ENCODE measurements at regions not wholly inside any gene's neighbourhood (a gene's known extent, or its start where the extent isn't known, plus 50 kb on each side); places are given as distances from the start of the nearest gene placed in this dataset.

GRCh38 chr2:21438949-21439348 is 315.2 kb downstream of the TDRD15 start:
- DNase-seq (ENCODE audit: low read depth), result no peak

- DNase-seq (ENCODE audit: low read depth), result no peak
Observed at GRCh38 chr2:21441442-21441841, 317.7 kb downstream of the TDRD15 start.

GRCh38 chr2:21443494-21444105 is 319.8 kb downstream of the TDRD15 start:
- no peak for DNase-seq (ENCODE audit: low read depth)

- no peak for DNase-seq (ENCODE audit: low read depth)
Observed at GRCh38 chr2:21449881-21450280, 326.1 kb downstream of the TDRD15 start.

GRCh38 chr2:21451403-21451802 is 327.6 kb downstream of the TDRD15 start:
- DNase-seq (ENCODE audit: low read depth), result no peak

GRCh38 chr2:21452263-21452662 is 328.5 kb downstream of the TDRD15 start:
- no peak for DNase-seq (ENCODE audit: low read depth)

- DNase-seq (ENCODE audit: low read depth), result no peak
Observed at GRCh38 chr2:21452678-21453077, 328.9 kb downstream of the TDRD15 start.

- no peak for DNase-seq (ENCODE audit: low read depth)
Observed at GRCh38 chr2:21453723-21454450, 330.1 kb downstream of the TDRD15 start.

GRCh38 chr2:21454839-21455238 is 331.1 kb downstream of the TDRD15 start:
- DNase-seq (ENCODE audit: low read depth), result no peak

GRCh38 chr2:21461754-21462240 is 338.0 kb downstream of the TDRD15 start:
- DNase-seq (ENCODE audit: low read depth), result no peak

- DNase-seq (ENCODE audit: low read depth), result no peak
Observed at GRCh38 chr2:21466341-21466927, 342.7 kb downstream of the TDRD15 start.

- no peak for DNase-seq (ENCODE audit: low read depth)
Observed at GRCh38 chr2:21467280-21467818, 343.6 kb downstream of the TDRD15 start.

- no peak for DNase-seq (ENCODE audit: low read depth)
Observed at GRCh38 chr2:21467910-21468309, 344.1 kb downstream of the TDRD15 start.

GRCh38 chr2:21468624-21469023 is 344.9 kb downstream of the TDRD15 start:
- no peak for DNase-seq (ENCODE audit: low read depth)

- DNase-seq (ENCODE audit: low read depth), result no peak
Observed at GRCh38 chr2:21469158-21469557, 345.4 kb downstream of the TDRD15 start.

GRCh38 chr2:21469564-21469963 is 345.8 kb downstream of the TDRD15 start:
- DNase-seq (ENCODE audit: low read depth), result no peak

- DNase-seq (ENCODE audit: low read depth), result no peak
Observed at GRCh38 chr2:21480162-21480561, 356.4 kb downstream of the TDRD15 start.

GRCh38 chr2:21484643-21485042 is 360.9 kb downstream of the TDRD15 start:
- DNase-seq (ENCODE audit: low read depth), result no peak

GRCh38 chr2:21486445-21486844 is 362.7 kb downstream of the TDRD15 start:
- DNase-seq (ENCODE audit: low read depth), result no peak

GRCh38 chr2:21489080-21489479 is 365.3 kb downstream of the TDRD15 start:
- DNase-seq (ENCODE audit: low read depth), result no peak

GRCh38 chr2:21498016-21498415 is 374.2 kb downstream of the TDRD15 start:
- no peak for DNase-seq (ENCODE audit: low read depth)

- DNase-seq (ENCODE audit: low read depth), result no peak
Observed at GRCh38 chr2:21500401-21500945, 376.7 kb downstream of the TDRD15 start.
